ENCODE measurements at regions not wholly inside any gene's neighbourhood (a gene's known extent, or its start where the extent isn't known, plus 50 kb on each side); places are given as distances from the start of the nearest gene placed in this dataset.

DNA sequence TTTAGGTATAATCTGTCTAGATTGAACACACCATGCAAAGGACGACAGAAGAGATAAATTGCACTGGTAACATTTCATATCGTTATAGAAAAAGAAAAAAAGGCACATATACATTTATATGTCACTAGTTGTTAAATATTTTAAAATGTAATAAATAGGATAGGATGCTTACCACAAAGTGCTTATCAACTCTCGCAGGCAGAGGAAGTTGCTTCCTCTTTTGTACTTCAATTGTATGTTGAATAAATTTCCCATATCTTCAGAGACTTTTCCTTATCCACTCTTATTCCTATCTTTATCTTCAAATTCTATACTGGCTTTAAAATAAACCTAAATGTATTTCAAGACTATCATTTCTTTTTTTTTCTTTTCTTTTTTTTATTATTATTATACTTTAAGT, 163.3 kb upstream of the SPOCK3 start:
- TF ChIP-seq CTCF (IDR thresholded peaks at IDR 0.05) (no peak), POLR2AphosphoS5 (IDR thresholded peaks at IDR 0.05; ENCODE audit: low read depth, low read length) (no peak), SIN3A (IDR thresholded peaks at IDR 0.05; ENCODE audit: borderline replicate concordance, insufficient read depth, low read depth, low read length) (no peak)
- TF ChIP-seq, protein P1, sequence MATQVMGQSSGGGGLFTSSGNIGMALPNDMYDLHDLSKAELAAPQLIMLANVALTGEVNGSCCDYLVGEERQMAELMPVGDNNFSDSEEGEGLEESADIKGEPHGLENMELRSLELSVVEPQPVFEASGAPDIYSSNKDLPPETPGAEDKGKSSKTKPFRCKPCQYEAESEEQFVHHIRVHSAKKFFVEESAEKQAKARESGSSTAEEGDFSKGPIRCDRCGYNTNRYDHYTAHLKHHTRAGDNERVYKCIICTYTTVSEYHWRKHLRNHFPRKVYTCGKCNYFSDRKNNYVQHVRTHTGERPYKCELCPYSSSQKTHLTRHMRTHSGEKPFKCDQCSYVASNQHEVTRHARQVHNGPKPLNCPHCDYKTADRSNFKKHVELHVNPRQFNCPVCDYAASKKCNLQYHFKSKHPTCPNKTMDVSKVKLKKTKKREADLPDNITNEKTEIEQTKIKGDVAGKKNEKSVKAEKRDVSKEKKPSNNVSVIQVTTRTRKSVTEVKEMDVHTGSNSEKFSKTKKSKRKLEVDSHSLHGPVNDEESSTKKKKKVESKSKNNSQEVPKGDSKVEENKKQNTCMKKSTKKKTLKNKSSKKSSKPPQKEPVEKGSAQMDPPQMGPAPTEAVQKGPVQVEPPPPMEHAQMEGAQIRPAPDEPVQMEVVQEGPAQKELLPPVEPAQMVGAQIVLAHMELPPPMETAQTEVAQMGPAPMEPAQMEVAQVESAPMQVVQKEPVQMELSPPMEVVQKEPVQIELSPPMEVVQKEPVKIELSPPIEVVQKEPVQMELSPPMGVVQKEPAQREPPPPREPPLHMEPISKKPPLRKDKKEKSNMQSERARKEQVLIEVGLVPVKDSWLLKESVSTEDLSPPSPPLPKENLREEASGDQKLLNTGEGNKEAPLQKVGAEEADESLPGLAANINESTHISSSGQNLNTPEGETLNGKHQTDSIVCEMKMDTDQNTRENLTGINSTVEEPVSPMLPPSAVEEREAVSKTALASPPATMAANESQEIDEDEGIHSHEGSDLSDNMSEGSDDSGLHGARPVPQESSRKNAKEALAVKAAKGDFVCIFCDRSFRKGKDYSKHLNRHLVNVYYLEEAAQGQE (IDR thresholded peaks at IDR 0.05; ENCODE audit: insufficient read depth in 1 of 2, low read depth in 2 of 2, low read length in 1 of 2) = no peak

Measured in Panc1 (cell line).